Nephron (organoid): ENCODE measurements at regions not wholly inside any gene's neighbourhood (a gene's known extent, or its start where the extent isn't known, plus 50 kb on each side); places are given as distances from the start of the nearest gene placed in this dataset.

Experiments used
- H3K27ac Mint-ChIP-seq, 3 experiments: 2 replicates each; pipeline ENCODE4 v1.8.0; 2020; ENCODE audit warnings: mixed read lengths in 3 of 3, mild to moderate bottlenecking in 2 of 3, moderate library complexity in 1 of 3
- H3K27me3 Mint-ChIP-seq: 2 replicates; pipeline ENCODE4 v1.8.0; 2021; ENCODE audit warnings: low read depth, mild to moderate bottlenecking, moderate library complexity, mixed read lengths
- H3K36me3 Mint-ChIP-seq: 2 replicates; pipeline ENCODE4 v1.8.0; 2020; ENCODE audit warnings: low read depth, mixed read lengths
- H3K4me1 Mint-ChIP-seq: 2 replicates; pipeline ENCODE4 v1.8.0; 2020; ENCODE audit warnings: mixed read lengths
- H3K4me3 Mint-ChIP-seq, 3 experiments: 2 replicates each; pipeline ENCODE4 v1.8.0; 2020; ENCODE audit warnings: mild to moderate bottlenecking in 3 of 3, mixed read lengths in 3 of 3, moderate library complexity in 2 of 3
- H3K9me3 Mint-ChIP-seq: 2 replicates; pipeline ENCODE4 v1.8.0; 2020; ENCODE audit warnings: mixed read lengths
- CTCF ChIP-seq, 3 experiments: fragments of 200-600 bp; sonication (generic); IDR thresholded peaks; one replicate each; pipeline ENCODE4 v1.5.0; 2021; ENCODE audit warnings: antibody characterized with exemption in 3 of 3; ENCODE audit not compliant: unreplicated experiment in 3 of 3

DNA sequence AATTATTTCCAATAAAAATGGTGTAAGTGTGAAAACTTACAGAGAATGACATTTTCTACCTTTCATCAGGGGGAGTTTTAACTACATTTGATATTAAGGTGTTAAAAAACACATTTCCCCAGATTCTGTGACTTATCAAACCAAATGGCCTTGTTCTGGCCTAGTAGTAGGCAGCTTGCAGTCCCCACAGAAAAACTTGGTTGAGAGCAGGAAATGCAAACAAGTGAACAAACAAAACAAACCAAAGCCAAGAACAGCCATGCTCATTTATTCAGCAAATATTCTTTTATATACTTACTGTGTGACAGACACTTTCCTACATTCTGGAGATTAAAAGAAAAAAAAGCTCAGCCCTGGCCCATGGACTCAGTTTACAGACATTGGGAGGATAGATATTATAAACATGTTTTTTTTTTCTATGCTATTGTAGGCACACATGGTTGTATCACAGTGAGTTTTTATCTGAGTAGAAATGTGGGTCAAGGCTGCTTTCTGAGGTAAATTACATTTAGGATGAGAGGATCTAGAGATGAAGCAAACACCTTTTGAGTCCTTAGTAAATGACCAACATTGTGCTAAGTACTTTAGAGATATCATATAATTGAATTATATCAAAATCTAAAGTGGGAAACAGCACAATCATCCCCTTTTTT lies 449.2 kb upstream of the AADAT start:
- no peak for TF ChIP-seq CTCF (IDR thresholded peaks at IDR 0.05; ENCODE audit: unreplicated experiment in 3 of 3)
- Mint-ChIP-seq H3K4me1 (no peaks in the 10 kb centered on the region), H3K9me3 (peaks cover 4% of the 10 kb centered on the region), H3K4me3 (no peak overlapping the region), H3K36me3 (no peaks in the 10 kb centered on the region), H3K27me3 (peaks cover 4% of the 10 kb centered on the region), H3K27ac (no peak overlapping the region)

DNA sequence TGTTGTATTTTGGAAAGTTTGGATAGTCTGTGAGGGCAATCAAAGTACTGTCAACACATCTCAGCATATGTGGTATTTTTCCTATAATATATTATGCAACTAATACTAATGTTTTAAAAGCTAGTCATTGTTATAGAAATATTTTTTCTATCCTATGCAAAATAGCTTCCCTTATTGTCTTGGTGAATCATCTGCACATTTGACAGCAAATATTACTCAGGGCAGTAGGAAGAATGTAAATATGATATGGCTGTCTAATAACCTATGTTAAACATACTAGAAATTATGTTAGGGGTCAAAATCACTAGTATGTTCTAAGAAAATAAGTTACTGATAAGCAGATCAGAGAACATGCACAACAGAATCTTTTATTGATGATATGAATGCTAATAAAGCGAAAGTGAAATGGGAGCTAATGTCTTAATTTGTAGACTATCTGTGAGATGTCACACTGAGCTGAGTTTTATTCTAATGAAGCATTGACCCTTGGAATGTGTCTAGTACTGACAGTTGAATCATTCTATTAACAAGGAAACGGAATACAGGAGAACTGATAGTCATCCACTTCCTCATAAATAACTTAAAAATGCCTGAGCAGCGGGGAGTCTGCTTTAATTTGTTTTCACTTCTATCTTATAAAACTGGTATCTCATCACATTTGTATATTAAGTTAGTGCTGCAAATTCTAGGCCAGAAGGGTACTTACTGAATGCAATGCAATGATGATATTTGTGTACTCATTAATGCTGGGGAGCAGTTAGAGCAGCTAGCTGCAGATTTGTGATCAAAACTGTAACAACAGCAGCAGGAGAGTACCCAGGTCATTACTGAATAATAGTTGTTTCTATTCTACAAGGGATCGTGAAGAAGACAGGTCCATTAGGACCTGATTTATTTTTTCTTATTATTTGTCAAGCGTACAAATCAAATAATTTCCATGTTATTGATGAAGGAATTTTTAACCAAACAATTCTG lies 440.3 kb upstream of the AADAT start:
- Mint-ChIP-seq H3K9me3 (no peaks in the 10 kb centered on the region), H3K4me1 (no peaks in the 10 kb centered on the region), H3K36me3 (no peaks in the 10 kb centered on the region), H3K27me3 (no peaks in the 10 kb centered on the region), H3K27ac (no peak overlapping the region), H3K4me3 (no peak overlapping the region)
- no peak for TF ChIP-seq CTCF (IDR thresholded peaks at IDR 0.05; ENCODE audit: unreplicated experiment in 3 of 3)

- no peak for TF ChIP-seq CTCF (IDR thresholded peaks at IDR 0.05; ENCODE audit: unreplicated experiment in 3 of 3)
- no peak overlapping the region for H3K27ac Mint-ChIP-seq
- no peaks in the 10 kb centered on the region for H3K36me3 Mint-ChIP-seq
- H3K4me1 Mint-ChIP-seq, result no peaks in the 10 kb centered on the region
- no peaks in the 10 kb centered on the region for H3K27me3 Mint-ChIP-seq
- H3K4me3 Mint-ChIP-seq, result no peak overlapping the region
- no peaks in the 10 kb centered on the region for H3K9me3 Mint-ChIP-seq
These were observed 436.7 kb upstream of the AADAT start for GRCh38 chr4:170526471-170526870.

GRCh38 chr4:170522427-170522970 lies 432.7 kb upstream of the AADAT start:
- no peaks in the 10 kb centered on the region for H3K27me3 Mint-ChIP-seq
- TF ChIP-seq CTCF (IDR thresholded peaks at IDR 0.05; ENCODE audit: unreplicated experiment in 3 of 3), result no peak
- no peak overlapping the region for H3K4me3 Mint-ChIP-seq
- no peaks in the 10 kb centered on the region for H3K4me1 Mint-ChIP-seq
- H3K9me3 Mint-ChIP-seq, result peaks cover 3% of the 10 kb centered on the region
- H3K27ac Mint-ChIP-seq, result no peak overlapping the region
- no peaks in the 10 kb centered on the region for H3K36me3 Mint-ChIP-seq

- no peaks in the 10 kb centered on the region for H3K36me3 Mint-ChIP-seq
- peak overlapping the region in 2 of 3 experiments; percentile 34 to 82 for H3K27ac Mint-ChIP-seq
- peaks cover 3% of the 10 kb centered on the region for H3K9me3 Mint-ChIP-seq
- H3K4me3 Mint-ChIP-seq, result peak overlapping the region; percentile 72 to 84 (median 79)
- no peaks in the 10 kb centered on the region for H3K4me1 Mint-ChIP-seq
- peaks cover 3% of the 10 kb centered on the region for H3K27me3 Mint-ChIP-seq
- TF ChIP-seq CTCF (IDR thresholded peaks at IDR 0.05; ENCODE audit: unreplicated experiment in 3 of 3), result no peak
These were observed 407.9 kb upstream of the AADAT start for GRCh38 chr4:170497689-170498088.
